Liver (tissue), 3 donors: ENCODE measurements at regions not wholly inside any gene's neighbourhood (a gene's known extent, or its start where the extent isn't known, plus 50 kb on each side); places are given as distances from the start of the nearest gene placed in this dataset.

ENCODE experiments used
- CTCF ChIP-seq: fragments of 150-350 bp; IDR thresholded peaks from 2 replicates; pipeline ENCODE4 v1.5.1; 2017; ENCODE audit warnings: improper control_type of control experiment, low read depth, low read length; ENCODE audit not compliant: missing input control
- EGR1 ChIP-seq, 2 donors: IDR thresholded peaks; 2 replicates each; pipeline ENCODE4 v1.6.1; 2016 to 2018; ENCODE audit warnings: antibody characterized with exemption in 2 of 2, low read depth in 2 of 2
- TAF1 ChIP-seq: conservative IDR thresholded peaks from 2 replicates; pipeline ENCODE4 v1.6.1; 2016; ENCODE audit warnings: antibody characterized with exemption, mild to moderate bottlenecking
- donor health status: healthy.
- donor health status: healthy.

- TF ChIP-seq EGR1 (IDR thresholded peaks at IDR 0.05; ENCODE audit: low read depth in 2 of 2) (no peak), CTCF (no peak), TAF1 (no peak)
Observed at GRCh38 chr4:188399834-188400233, 260.6 kb downstream of the TRIML1 start.
